ENCODE measurements at regions not wholly inside any gene's neighbourhood (a gene's known extent, or its start where the extent isn't known, plus 50 kb on each side); places are given as distances from the start of the nearest gene placed in this dataset.

DNA sequence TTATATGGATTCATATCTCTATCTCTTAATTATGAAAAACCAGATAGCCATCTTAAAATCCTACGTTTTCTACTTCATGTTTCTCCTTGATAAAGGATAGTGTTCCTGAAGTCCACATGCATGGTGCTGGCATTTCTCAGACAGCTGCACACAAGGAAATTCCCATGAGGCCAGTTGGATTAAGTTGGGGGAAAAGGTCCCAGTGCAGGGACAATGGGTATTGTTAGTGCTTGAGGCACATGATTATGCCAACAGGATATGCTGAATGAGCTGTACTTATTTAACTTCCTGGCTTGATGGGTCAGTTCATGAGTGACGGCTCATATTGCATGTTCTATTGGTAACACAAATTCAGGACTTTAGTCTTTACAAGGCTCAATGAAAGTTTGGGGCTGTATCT lies 913.9 kb upstream of the NDST4 start:
- H3K27me3 ChIP-seq, result no peaks in the 10 kb centered on the region
- no peaks in the 10 kb centered on the region for H3K9me3 ChIP-seq
- no peaks in the 10 kb centered on the region for H3K4me1 ChIP-seq
- intact Hi-C loops (cut with DNase I), result no loop called here
- no peaks in the 10 kb centered on the region for H3K36me3 ChIP-seq
- TF ChIP-seq, protein P1, sequence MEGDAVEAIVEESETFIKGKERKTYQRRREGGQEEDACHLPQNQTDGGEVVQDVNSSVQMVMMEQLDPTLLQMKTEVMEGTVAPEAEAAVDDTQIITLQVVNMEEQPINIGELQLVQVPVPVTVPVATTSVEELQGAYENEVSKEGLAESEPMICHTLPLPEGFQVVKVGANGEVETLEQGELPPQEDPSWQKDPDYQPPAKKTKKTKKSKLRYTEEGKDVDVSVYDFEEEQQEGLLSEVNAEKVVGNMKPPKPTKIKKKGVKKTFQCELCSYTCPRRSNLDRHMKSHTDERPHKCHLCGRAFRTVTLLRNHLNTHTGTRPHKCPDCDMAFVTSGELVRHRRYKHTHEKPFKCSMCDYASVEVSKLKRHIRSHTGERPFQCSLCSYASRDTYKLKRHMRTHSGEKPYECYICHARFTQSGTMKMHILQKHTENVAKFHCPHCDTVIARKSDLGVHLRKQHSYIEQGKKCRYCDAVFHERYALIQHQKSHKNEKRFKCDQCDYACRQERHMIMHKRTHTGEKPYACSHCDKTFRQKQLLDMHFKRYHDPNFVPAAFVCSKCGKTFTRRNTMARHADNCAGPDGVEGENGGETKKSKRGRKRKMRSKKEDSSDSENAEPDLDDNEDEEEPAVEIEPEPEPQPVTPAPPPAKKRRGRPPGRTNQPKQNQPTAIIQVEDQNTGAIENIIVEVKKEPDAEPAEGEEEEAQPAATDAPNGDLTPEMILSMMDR (IDR thresholded peaks at IDR 0.05), result no peak
- H3K4me3 ChIP-seq, result no peak overlapping the region
- ATAC-seq (no peak), DNase-seq (no peak)
- no peak overlapping the region for H3K27ac ChIP-seq

DNA sequence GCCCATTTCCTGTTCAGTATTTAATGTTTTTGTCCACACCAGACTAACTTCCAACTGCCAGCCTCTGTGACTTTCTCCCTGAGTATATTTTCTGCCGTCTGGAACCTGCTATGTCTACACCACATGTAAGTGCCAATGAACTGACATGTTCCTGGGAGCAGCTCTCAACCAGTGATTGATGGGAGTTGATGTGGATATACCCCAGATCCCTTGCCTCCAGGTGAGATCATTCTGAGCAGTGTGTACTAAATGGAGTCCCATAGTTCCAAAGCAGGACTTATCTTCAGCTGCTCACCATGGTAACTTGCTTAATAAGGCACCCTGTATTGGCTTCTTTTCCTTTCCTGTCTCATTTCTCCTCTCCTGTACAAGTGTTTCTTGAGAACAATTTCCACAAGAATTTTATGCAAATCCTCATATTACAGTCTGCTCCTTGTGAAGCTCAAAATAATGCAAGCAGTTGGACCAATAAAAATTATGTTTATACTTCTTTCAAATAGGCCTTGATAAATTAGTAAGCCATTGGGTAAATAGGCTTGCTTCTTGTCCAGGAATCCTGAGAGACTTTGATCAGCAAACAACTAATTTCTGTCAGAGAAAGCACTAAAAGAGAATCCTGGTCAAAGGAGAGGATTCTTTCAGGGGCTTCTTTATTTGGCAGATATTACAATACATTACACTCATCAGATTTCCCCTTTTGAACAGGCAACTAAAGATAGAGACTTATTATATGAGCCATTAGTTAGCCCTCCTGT lies 911.7 kb upstream of the NDST4 start:
- H3K27ac ChIP-seq, result no peak overlapping the region
- peaks cover 0 to 12% of the 10 kb centered on the region in 2 donors for H3K9me3 ChIP-seq
- ATAC-seq (no peak), DNase-seq (no peak)
- no peak overlapping the region for H3K4me3 ChIP-seq
- TF ChIP-seq, protein P1 (IDR thresholded peaks at IDR 0.05), result no peak
- no peaks in the 10 kb centered on the region for H3K4me1 ChIP-seq
- H3K36me3 ChIP-seq, result no peaks in the 10 kb centered on the region
- intact Hi-C loops (cut with DNase I), result no loop called here
- H3K27me3 ChIP-seq, result no peaks in the 10 kb centered on the region

DNA sequence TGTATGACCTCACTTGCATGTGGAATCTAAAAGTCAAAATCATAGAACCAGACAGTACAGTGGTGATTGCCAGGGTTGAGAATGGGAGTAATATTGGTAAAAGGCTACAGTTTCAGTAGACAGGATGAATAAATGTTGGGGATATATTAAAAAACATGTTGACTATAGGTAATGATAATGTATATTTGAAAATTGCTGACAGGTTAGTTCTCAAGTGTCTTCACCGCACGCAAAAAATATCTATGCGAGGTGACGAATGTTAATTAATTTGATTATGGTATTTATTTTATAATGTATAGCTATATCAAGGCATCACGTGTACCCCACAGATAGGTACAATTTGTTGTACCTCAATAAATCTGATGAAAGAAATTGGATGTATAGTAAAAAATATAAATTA lies 909.6 kb upstream of the NDST4 start:
- Histone ChIP-seq H3K9me3 (peaks cover 0 to 33% of the 10 kb centered on the region in 2 donors), H3K4me1 (no peaks in the 10 kb centered on the region), H3K27ac (no peak overlapping the region), H3K36me3 (no peaks in the 10 kb centered on the region), H3K4me3 (no peak overlapping the region), H3K27me3 (no peaks in the 10 kb centered on the region)
- TF ChIP-seq, protein P1 (IDR thresholded peaks at IDR 0.05), result no peak
- DNase-seq, result no peak
- no peak for ATAC-seq
- intact Hi-C loops (cut with DNase I), result no loop called here

DNA sequence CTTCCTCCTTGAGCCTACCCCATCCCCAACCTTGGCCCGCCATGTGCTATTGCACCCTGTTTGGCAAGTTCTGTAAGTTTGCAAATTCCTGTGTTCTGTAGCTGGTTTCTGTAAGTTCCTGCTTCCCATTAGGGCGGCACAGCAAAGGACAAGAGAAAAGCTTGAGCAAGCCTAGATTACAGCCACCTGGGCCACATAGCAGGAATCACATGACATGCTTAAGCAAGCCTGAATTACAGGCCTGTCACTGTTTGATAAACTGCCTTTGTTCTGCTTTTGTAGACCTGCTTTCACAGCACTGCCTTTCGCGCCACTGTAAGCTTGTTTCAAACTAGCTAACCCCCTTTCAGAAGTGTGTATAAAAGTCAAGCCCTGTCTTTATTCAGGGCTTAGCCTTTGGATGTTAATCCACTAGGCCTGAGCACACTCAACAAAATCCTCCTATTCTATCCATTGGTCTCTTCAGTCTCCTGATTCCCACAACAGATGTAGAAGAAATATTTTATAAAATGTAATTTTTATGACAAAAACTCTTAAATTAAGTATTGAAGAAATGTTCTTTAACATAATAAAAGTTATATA lies 906.8 kb upstream of the NDST4 start:
- ATAC-seq (no peak), DNase-seq (no peak)
- Histone ChIP-seq H3K9me3 (peaks cover 0 to 61% of the 10 kb centered on the region in 2 donors), H3K36me3 (no peaks in the 10 kb centered on the region), H3K4me1 (no peaks in the 10 kb centered on the region), H3K27ac (no peak overlapping the region), H3K27me3 (no peaks in the 10 kb centered on the region), H3K4me3 (no peak overlapping the region)
- intact Hi-C loops (cut with DNase I), result no loop called here
- TF ChIP-seq, protein P1 (IDR thresholded peaks at IDR 0.05), result no peak

DNA sequence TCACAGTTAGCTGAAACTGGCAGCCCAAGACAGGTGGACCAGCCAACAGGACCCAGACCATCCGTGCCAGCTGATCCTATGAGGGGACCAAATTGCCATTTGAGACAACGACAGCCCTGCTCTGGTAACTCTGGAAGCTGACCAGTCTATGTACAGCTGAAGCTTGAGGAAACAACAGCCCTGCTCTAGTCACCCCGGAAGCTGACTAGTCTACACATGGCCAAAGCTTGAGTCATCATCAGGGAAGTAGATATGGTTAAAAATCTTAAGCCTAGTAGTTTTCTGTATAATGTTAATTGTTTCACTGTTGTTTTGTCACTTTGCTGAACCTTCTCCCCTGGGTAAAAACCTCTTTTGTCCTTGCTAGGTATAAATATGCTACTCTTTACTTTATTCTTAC lies 905.4 kb upstream of the NDST4 start:
- Histone ChIP-seq H3K27me3 (no peaks in the 10 kb centered on the region), H3K27ac (no peak overlapping the region), H3K4me1 (no peaks in the 10 kb centered on the region), H3K36me3 (no peaks in the 10 kb centered on the region), H3K9me3 (peaks cover 0 to 74% of the 10 kb centered on the region in 2 donors), H3K4me3 (no peak overlapping the region)
- no peak for ATAC-seq
- no peak for DNase-seq
- intact Hi-C loops (cut with DNase I), result no loop called here
- TF ChIP-seq, protein P1 (IDR thresholded peaks at IDR 0.05), result no peak

All from left lung (tissue), 4 donors.